NCI-H1105 treated with DMSO at 0.1 percent for 48 hours (cell line): ENCODE measurements at regions not wholly inside any gene's neighbourhood (a gene's known extent, or its start where the extent isn't known, plus 50 kb on each side); places are given as distances from the start of the nearest gene placed in this dataset.

Source experiments
- DNase-seq: peaks from one replicate; lab custom pipeline; 2025; lab: John Stamatoyannopoulos, UW

DNA sequence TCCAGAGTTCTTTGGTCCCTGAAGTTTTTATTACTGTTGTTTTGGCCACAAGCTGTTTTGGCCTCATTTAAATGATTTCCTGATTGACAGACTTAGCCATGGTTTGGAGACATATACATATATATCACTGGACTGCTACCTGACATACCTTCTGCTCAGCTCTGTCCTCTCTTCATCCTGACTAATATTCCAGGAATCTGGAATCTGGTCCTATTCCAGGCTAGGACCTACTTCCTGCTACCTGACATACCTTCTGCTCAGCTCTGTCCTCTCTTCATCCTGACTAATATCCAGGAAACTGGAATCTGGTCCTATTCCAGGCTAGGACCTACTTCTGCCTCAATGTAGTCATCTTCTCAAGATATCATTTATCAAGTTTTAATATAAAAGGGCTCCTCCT is 724.4 kb upstream of the ROBO1 start:
- DNase-seq = no peak

GRCh38 chr3:80472961-80473360 is 705.2 kb upstream of the ROBO1 start:
- DNase-seq = no peak

GRCh38 chr3:80472459-80472858 is 704.7 kb upstream of the ROBO1 start:
- DNase-seq = no peak

GRCh38 chr3:80470433-80470832 is 702.6 kb upstream of the ROBO1 start:
- DNase-seq = no peak

- no peak for DNase-seq
Measured at GRCh38 chr3:80465746-80466145, 697.9 kb upstream of the ROBO1 start.

GRCh38 chr3:80451393-80451792 is 683.6 kb upstream of the ROBO1 start:
- DNase-seq = no peak

DNA sequence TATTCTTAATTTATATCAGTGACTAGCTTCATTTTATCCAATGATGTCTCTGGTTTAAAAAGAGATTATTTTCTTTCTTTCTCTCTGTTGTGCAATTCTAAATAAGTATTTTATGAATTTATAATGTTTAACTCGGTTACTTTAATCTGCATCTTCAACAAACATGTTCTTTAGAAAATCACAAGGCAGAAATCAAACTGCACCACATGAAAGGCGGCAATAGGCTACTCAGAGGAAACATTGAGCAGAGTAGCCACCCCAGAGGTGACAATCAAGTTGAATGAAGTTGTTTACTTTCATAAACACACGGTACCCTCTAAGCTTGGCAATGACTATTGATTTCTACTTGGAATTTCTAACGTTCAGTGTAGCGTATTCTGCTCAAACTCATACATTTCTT is 677.8 kb upstream of the ROBO1 start:
- DNase-seq = no peak

GRCh38 chr3:80445053-80445452 is 677.3 kb upstream of the ROBO1 start:
- DNase-seq = no peak

DNA sequence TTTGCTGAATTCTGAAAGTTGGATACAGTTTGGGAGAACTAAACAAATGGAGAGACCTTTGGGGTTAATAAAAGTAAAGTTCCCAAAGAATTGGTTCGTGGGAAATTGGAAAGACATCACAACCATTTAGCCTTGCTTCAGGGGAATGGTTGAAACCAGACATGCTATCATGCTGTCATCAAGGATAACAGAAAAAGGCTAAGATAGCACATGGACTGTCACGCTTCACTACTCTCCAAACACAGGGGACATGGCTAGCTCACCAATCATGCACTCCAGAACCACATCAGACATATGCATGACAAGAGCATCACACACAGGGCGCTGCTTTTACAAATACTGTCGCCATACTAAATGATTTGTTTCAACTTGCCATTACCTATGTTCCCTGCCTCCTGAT is 671.7 kb upstream of the ROBO1 start:
- DNase-seq = no peak

DNA sequence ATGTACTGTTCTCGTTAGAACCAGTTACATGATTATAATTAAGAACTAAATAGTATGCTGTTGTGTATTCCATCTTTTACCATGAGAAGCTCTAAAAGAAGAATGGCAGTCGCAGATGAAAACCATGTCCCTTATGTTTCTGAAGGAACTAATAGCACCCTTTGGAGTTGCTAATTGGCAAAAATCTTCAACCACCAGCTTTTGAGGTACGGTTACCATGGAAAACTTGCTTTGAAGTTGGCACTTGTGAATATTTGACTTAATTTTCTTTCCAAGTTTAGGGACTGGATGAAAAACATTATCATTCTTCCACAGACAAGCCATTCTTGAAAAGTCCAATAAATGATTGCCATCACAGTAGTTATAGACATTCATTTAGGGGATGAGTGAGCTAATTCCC is 666.6 kb upstream of the ROBO1 start:
- no peak for DNase-seq

DNA sequence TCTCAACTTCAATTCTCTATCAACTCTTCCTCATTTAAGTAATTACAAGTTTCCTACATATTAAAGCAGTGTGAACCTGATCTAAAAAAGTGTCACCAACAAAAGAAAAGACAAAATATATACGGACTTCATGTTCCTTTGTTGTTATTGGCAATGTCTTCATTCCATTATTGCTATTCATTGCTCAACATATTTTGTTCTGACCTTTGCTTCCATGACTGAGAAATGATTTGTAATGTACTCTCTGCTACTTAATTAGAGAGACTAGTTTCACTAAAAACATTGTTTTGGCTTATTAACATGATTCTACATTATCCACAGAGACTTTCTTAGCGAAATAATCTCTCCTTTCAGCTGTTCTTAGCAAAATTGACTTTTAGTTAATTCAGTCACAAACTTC is 657.2 kb upstream of the ROBO1 start:
- no peak for DNase-seq

DNA sequence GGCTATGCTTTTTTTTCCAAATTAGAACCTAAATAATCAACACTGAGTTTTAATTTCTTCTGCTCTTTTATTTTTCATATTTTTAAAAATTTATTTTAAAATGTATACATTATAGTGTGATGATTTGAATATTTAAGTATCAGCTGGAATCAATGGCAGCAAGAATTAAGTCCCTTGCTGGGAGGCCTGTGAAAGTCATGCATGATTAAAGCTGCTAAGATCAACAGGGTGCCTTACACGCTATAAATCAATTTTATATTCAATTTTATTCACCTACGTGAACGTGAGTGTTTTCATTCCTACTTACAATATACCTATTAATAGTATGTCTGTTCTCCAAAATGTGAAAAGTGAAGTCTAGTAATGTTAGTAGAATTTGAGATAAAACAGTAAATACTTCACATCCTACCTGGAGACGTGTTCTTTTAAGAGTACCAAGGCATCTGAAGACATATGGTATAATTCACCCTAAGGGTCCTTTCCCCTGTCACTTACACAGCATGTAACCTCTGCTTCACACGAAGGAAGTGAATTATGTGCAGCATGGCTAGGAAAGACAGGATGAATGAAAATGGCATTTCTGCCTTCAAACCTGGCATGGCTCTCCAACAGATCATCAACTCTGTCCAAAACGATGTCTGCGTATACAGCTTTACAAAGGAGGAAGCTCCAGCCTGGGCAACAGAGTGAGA is 640.4 kb upstream of the ROBO1 start:
- DNase-seq = no peak

GRCh38 chr3:80405618-80406017 is 637.8 kb upstream of the ROBO1 start:
- DNase-seq = no peak

DNA sequence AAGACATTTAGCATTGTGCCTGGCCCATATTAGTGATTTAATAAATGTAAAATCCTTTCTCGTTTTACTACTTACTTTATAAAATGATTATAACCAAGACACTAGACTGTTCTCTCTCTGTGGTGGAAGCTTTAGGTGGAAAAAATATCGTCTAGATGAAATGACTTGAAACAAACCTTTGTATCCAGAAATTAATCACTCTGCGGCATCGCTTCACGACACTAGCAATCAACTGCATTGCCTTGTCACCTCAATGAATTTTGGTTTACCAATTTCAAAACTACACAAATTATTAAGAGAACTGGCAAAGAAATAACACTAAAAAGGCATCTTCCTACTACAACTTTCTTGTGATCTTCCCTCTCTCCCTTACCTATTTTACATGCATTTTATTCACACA is 627.2 kb upstream of the ROBO1 start:
- DNase-seq = no peak

- no peak for DNase-seq
Measured at GRCh38 chr3:80391573-80391972, 623.8 kb upstream of the ROBO1 start.

- DNase-seq = no peak
Measured at GRCh38 chr3:80384811-80385210, 617.0 kb upstream of the ROBO1 start.

DNA sequence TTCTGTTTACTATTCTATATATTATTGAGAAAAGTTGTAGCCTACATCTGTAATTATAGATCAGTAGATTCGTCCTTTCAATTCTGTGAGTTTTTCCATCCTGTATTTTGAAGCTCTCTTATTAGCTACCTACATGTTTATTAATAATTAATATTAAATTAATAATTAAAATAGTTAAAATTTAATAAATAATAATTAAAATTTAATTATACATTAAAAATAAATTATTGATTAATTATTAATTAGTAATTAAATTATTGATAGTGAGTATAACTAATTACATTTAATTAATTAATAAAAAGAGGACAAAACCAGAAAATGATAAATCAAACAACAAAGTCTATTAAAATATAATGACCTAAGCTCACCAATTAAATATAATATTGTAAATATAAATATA is 606.6 kb upstream of the ROBO1 start:
- no peak for DNase-seq

DNA sequence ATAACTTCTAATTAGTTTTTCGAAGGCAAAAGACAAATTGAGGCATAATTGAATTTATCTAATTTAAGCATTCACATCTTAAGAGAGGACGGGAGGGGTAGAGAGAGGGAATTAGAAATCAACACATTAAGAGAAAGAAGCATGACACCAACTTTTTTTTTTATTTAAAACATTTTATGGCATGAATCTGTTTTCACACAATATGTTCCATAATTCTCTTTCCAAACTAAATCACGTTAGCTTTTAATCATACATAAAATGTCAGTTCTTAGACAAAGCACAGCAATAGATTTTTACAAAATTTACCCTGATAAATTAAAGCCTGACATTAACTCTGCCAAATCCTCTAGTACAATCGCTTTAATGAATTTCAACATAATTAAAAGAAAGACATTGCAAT is 600.8 kb upstream of the ROBO1 start:
- DNase-seq = no peak

DNA sequence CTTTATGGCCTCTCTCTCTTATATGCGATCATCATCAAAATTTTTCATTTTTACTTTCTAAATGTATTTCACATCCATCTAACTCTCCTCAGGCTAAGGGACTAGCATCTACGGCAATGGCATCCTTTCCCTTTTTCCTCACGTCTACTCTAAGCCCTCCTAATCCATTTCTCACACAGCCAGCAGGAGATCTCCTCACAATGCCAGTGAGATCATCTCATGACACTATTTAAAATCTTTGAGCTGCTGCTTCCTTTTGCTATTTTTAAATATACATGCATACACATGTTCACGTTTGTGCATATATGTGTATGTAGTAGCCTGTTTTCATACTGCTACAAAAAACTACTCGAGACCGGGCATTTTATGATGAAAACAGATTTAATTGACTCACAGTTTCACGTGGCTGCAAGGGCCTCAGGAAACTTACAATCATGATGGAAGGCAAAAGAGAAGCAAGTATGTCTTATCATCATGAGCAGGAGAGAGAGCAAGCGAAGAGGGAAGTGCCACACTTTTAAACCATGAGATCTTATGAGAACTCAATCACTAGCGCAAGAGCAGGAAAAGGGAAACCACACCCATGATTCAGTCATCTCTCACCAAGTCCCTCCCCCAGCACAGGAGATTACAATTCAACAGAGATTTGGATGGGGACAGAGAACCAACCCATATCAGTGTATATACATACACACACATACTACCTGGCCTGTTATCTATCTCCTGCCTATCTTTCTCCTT is 599.2 kb upstream of the ROBO1 start:
- no peak for DNase-seq

DNA sequence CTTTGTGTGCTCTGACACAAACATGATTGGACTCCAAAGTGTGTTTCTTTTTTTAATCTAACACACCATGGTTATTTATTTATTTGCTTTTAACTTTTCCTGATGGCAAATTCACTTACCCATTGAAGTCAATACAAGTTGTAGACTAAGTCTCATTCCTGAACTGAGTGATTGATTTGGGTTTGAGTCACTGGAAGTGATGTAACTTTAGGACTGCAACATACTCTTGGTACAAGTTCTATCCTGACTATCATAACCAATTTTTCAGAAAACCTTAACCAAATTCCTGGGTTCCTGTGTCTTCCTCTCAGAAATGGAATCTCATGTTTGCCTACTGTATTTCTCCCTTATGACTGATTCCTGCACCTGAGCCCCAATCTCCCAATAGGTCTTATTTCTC is 590.0 kb upstream of the ROBO1 start:
- no peak for DNase-seq

DNA sequence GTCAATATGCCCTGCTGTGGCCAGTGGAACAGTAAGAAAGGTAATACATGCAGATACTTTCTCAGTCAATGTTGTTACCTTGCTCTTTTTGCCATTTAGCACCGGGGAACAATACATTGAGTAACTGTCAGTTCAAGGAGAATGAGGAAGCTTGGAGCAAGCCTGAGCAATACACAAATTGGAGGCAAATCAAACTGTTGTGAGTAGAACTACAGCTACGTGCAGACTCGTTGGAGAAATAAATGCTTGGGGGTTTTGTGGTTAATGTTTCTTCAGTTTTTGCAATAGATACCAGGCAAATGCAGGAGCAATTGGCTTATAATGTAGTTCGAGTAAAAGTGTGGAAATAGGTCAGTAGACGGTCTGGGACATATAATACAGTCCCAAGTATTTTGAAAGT is 587.3 kb upstream of the ROBO1 start:
- no peak for DNase-seq

- DNase-seq = no peak
Measured at GRCh38 chr3:80351201-80351600, 583.4 kb upstream of the ROBO1 start.

DNA sequence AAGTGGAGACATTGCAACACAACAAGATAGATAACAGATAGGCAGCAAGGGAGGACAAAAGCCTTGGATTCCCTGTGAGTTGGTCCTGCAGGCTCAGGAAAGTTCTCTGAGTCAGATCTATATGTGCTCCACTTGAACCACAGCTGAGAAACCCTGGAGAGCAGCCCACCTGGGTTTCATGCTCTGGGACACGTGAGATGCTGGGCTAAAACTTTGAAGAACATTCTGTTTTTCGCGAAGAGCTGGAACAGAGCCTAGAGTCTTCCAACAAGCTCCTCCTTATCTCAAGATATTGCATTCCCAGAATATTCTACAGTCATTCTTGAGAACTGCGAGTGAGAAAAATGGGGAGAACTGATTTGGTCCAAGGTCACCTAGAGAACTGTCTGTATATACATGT is 583.0 kb upstream of the ROBO1 start:
- DNase-seq = no peak

DNA sequence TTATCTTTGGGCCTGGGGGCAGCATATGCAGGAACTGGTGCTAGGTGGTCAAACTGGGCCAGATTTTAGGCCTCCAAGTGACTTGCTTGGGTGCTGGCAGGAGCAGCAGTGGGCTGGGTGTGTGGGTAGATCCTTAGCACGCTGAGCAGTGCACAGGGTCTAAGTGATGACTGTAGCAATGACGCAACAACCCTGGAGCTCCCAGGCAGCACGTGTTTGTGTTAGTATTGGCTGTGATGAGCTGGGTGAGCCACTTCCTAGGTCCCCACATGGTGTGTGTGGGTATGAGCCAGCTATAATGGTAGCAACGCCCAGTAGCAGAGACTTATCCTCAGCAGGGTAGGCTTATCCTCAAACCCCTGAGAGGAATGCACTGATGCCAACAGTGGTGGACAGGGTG is 570.6 kb upstream of the ROBO1 start:
- no peak for DNase-seq
